Left ventricle myocardium inferior (tissue), 1 donor: ENCODE measurements at regions not wholly inside any gene's neighbourhood (a gene's known extent, or its start where the extent isn't known, plus 50 kb on each side); places are given as distances from the start of the nearest gene placed in this dataset.

Experiments
- DNase-seq: peaks from one replicate; pipeline ENCODE4 v3.0.0-alpha.2; 2020
- H3K27ac ChIP-seq: fragments of 200-600 bp; replicated peaks from 2 replicates; pipeline ENCODE4 v1.8.0; 2021
- H3K27me3 ChIP-seq: fragments of 200-600 bp; 2 replicates; pipeline ENCODE4 v1.8.0; 2021; ENCODE audit warnings: low read depth
- H3K36me3 ChIP-seq: fragments of 200-600 bp; 2 replicates; pipeline ENCODE4 v1.8.0; 2021
- H3K4me1 ChIP-seq: fragments of 200-600 bp; 2 replicates; pipeline ENCODE4 v1.8.0; 2021
- H3K4me3 ChIP-seq: fragments of 200-600 bp; 2 replicates; pipeline ENCODE4 v1.8.0; 2021; ENCODE audit warnings: mild to moderate bottlenecking, moderate library complexity
- H3K9me3 ChIP-seq: fragments of 200-600 bp; replicated peaks from 2 replicates; pipeline ENCODE4 v1.8.0; 2021
- CTCF ChIP-seq: fragments of 200-600 bp; IDR thresholded peaks from 2 replicates; pipeline ENCODE4 v1.8.0; 2021; ENCODE audit warnings: antibody characterized with exemption, mild to moderate bottlenecking, borderline replicate concordance
- intact Hi-C: fragments of 100-400 bp; cut with micrococcal nuclease; formaldehyde crosslinking; loops from one replicate; pipeline ENCODE4 v1.11.0; 2022
- donor health status: DM: no; HTN: yes; CAD: no; lungs with severe emphysema.

- no peaks in the 10 kb centered on the region for H3K27me3 ChIP-seq
- no peak overlapping the region for H3K4me3 ChIP-seq
- H3K4me1 ChIP-seq: no peaks in the 10 kb centered on the region
- intact Hi-C loops: no loop called here
- no peaks in the 10 kb centered on the region for H3K36me3 ChIP-seq
- no peak for DNase-seq
- TF ChIP-seq CTCF: no peak
- H3K9me3 ChIP-seq: no peaks in the 10 kb centered on the region
- H3K27ac ChIP-seq: no peak overlapping the region
Observed at GRCh38 chr11:80816966-80817365, 1376.1 kb upstream of the TENM4 start.

- Histone ChIP-seq H3K4me3 (no peak overlapping the region), H3K4me1 (no peaks in the 10 kb centered on the region), H3K27ac (no peak overlapping the region), H3K27me3 (no peaks in the 10 kb centered on the region), H3K36me3 (no peaks in the 10 kb centered on the region), H3K9me3 (no peaks in the 10 kb centered on the region)
- no peak for DNase-seq
- TF ChIP-seq CTCF: no peak
- intact Hi-C loops: no loop called here
Observed at GRCh38 chr11:80816454-80816847, 1375.6 kb upstream of the TENM4 start.

GRCh38 chr11:80815752-80816453 lies 1375.1 kb upstream of the TENM4 start:
- H3K4me3 ChIP-seq: no peak overlapping the region
- no peaks in the 10 kb centered on the region for H3K27me3 ChIP-seq
- no peaks in the 10 kb centered on the region for H3K36me3 ChIP-seq
- H3K4me1 ChIP-seq: no peaks in the 10 kb centered on the region
- intact Hi-C loops: no loop called here
- no peak overlapping the region for H3K27ac ChIP-seq
- no peak for TF ChIP-seq CTCF
- DNase-seq: no peak
- H3K9me3 ChIP-seq: no peaks in the 10 kb centered on the region

GRCh38 chr11:80814813-80815212 lies 1374.0 kb upstream of the TENM4 start:
- intact Hi-C loops: no loop called here
- Histone ChIP-seq H3K9me3 (no peaks in the 10 kb centered on the region), H3K36me3 (no peaks in the 10 kb centered on the region), H3K4me1 (no peaks in the 10 kb centered on the region), H3K4me3 (no peak overlapping the region), H3K27ac (no peak overlapping the region), H3K27me3 (no peaks in the 10 kb centered on the region)
- no peak for DNase-seq
- no peak for TF ChIP-seq CTCF

- intact Hi-C loops: no loop called here
- Histone ChIP-seq H3K27me3 (no peaks in the 10 kb centered on the region), H3K36me3 (no peaks in the 10 kb centered on the region), H3K9me3 (no peaks in the 10 kb centered on the region), H3K27ac (no peak overlapping the region), H3K4me1 (no peaks in the 10 kb centered on the region), H3K4me3 (no peak overlapping the region)
- TF ChIP-seq CTCF: no peak
- DNase-seq: no peak
Observed at GRCh38 chr11:80810695-80811094, 1369.9 kb upstream of the TENM4 start.
